ENCODE measurements at regions not wholly inside any gene's neighbourhood (a gene's known extent, or its start where the extent isn't known, plus 50 kb on each side); places are given as distances from the start of the nearest gene placed in this dataset.
"Not testable (repeated sequence)": the region's sequence is repeated elsewhere in the genome, so short reads cannot be mapped to it uniquely, and the experiment has no call there.

- DNase-seq (ENCODE audit: low read depth in 2 of 2), result no peak
Measured at GRCh38 chr4:18185491-18185890, 163.9 kb upstream of the LCORL start.

- no peak for DNase-seq (ENCODE audit: low read depth in 2 of 2)
Measured at GRCh38 chr4:18180892-18181291, 159.3 kb upstream of the LCORL start.

GRCh38 chr4:18180122-18180521, 158.6 kb upstream of the LCORL start:
- DNase-seq (ENCODE audit: low read depth in 2 of 2), result no peak

GRCh38 chr4:18171896-18172295, 150.3 kb upstream of the LCORL start:
- no peak for DNase-seq (ENCODE audit: low read depth in 2 of 2)

GRCh38 chr4:18167831-18168230, 146.3 kb upstream of the LCORL start:
- no peak for DNase-seq (ENCODE audit: low read depth in 2 of 2)

GRCh38 chr4:18166925-18167324, 145.4 kb upstream of the LCORL start:
- no peak for DNase-seq (ENCODE audit: low read depth in 2 of 2)

- DNase-seq (ENCODE audit: low read depth in 2 of 2), result no peak
Measured at GRCh38 chr4:18162453-18162852, 140.9 kb upstream of the LCORL start.

GRCh38 chr4:18159117-18159912, 137.8 kb upstream of the LCORL start:
- not testable (repeated sequence) for DNase-seq (ENCODE audit: low read depth in 2 of 2)

- DNase-seq (ENCODE audit: low read depth in 2 of 2), result no peak
Measured at GRCh38 chr4:18155067-18156041, 133.8 kb upstream of the LCORL start.

- no peak for DNase-seq (ENCODE audit: low read depth in 2 of 2)
Measured at GRCh38 chr4:18138076-18138665, 116.6 kb upstream of the LCORL start.

- no peak for DNase-seq (ENCODE audit: low read depth in 2 of 2)
Measured at GRCh38 chr4:18134111-18134510, 112.6 kb upstream of the LCORL start.

- no peak for DNase-seq (ENCODE audit: low read depth in 2 of 2)
Measured at GRCh38 chr4:18130256-18130655, 108.7 kb upstream of the LCORL start.

- DNase-seq (ENCODE audit: low read depth in 2 of 2), result no peak
Measured at GRCh38 chr4:18128241-18128640, 106.7 kb upstream of the LCORL start.

- no peak for DNase-seq (ENCODE audit: low read depth in 2 of 2)
Measured at GRCh38 chr4:18127030-18127429, 105.5 kb upstream of the LCORL start.

GRCh38 chr4:18113710-18114331, 92.3 kb upstream of the LCORL start:
- DNase-seq (ENCODE audit: low read depth in 2 of 2), result no peak

GRCh38 chr4:18111081-18111480, 89.5 kb upstream of the LCORL start:
- DNase-seq (ENCODE audit: low read depth in 2 of 2), result no peak

- no peak for DNase-seq (ENCODE audit: low read depth in 2 of 2)
Measured at GRCh38 chr4:18110099-18110498, 88.5 kb upstream of the LCORL start.

- no peak for DNase-seq (ENCODE audit: low read depth in 2 of 2)
Measured at GRCh38 chr4:18109676-18110075, 88.1 kb upstream of the LCORL start.

- not testable (repeated sequence) for DNase-seq (ENCODE audit: low read depth in 2 of 2)
Measured at GRCh38 chr4:18107848-18108528, 86.4 kb upstream of the LCORL start.

GRCh38 chr4:18106620-18107019, 85.1 kb upstream of the LCORL start:
- no peak for DNase-seq (ENCODE audit: low read depth in 2 of 2)

Measured in stimulated activated CD4-positive, alpha-beta T cell treated with anti-CD3 and anti-CD28 coated beads, Interleukin-12 subunit alpha, Interleukin-12 subunit beta, amount 100 ng/mL, for 24 hours (primary cell).